Nephron progenitor cell (in vitro differentiated cells): ENCODE measurements at regions not wholly inside any gene's neighbourhood (a gene's known extent, or its start where the extent isn't known, plus 50 kb on each side); places are given as distances from the start of the nearest gene placed in this dataset.

ENCODE experiments used
- DNase-seq: peaks from one replicate; pipeline ENCODE4 v3.0.0; 2021
- H3K27ac Mint-ChIP-seq: 2 replicates; pipeline ENCODE4 v1.8.0; 2021; ENCODE audit warnings: mild to moderate bottlenecking, moderate library complexity, mixed read lengths
- H3K27me3 Mint-ChIP-seq: 2 replicates; pipeline ENCODE4 v1.8.0; 2021; ENCODE audit warnings: mild to moderate bottlenecking, low read depth, mixed read lengths; ENCODE audit not compliant: poor library complexity
- H3K36me3 Mint-ChIP-seq: 2 replicates; pipeline ENCODE4 v1.8.0; 2021; ENCODE audit warnings: low read depth, mixed read lengths
- H3K4me1 Mint-ChIP-seq: 2 replicates; pipeline ENCODE4 v1.8.0; 2021; ENCODE audit warnings: mixed read lengths
- H3K4me3 Mint-ChIP-seq: 2 replicates; pipeline ENCODE4 v1.8.0; 2021; ENCODE audit warnings: mild to moderate bottlenecking, moderate library complexity, mixed read lengths
- H3K9me3 Mint-ChIP-seq: 2 replicates; pipeline ENCODE4 v1.8.0; 2021; ENCODE audit warnings: mild to moderate bottlenecking, moderate library complexity, mixed read lengths
- TF ChIP-seq, protein P1 (sequence below): fragments of 200-600 bp; sonication (generic); IDR thresholded peaks from 2 replicates; pipeline ENCODE4 v1.5.0; 2021; ENCODE audit warnings: antibody characterized with exemption

DNA sequence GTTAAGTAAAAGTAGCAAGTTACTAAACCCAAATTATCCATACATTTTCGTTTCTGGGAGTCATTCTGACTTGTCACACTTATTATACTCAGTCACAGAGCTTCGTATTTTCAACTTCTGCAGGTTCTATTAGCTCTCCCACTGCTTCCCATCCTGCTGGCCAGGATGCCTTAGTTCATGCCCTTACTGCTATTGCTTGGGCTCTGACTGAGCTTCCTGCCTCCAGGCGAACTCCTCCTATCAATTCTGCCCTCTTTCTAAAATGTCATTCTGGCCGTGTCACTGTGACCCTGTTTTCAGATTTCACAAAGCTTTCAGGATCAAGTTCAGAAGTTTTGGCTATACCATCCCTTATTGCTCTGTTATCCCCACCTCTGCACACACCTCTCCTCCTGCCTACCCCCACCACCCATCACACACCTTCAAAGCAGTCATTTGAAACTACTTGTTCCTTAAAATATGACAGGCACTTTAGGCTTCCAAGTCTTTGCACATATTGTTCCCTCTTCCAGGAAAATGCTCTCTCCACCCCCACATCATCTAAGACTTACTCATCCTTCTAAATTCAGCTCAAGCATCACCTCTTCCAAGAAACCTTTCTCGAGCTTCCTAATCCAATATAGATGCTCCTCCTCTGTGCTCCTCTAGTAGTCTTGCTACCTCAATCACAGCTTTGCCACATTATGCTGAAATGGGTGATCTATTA lies 278.0 kb downstream of the BRINP2 start:
- peaks cover 3% of the 10 kb centered on the region for H3K27me3 Mint-ChIP-seq
- H3K27ac Mint-ChIP-seq = no peak overlapping the region
- TF ChIP-seq, protein P1, sequence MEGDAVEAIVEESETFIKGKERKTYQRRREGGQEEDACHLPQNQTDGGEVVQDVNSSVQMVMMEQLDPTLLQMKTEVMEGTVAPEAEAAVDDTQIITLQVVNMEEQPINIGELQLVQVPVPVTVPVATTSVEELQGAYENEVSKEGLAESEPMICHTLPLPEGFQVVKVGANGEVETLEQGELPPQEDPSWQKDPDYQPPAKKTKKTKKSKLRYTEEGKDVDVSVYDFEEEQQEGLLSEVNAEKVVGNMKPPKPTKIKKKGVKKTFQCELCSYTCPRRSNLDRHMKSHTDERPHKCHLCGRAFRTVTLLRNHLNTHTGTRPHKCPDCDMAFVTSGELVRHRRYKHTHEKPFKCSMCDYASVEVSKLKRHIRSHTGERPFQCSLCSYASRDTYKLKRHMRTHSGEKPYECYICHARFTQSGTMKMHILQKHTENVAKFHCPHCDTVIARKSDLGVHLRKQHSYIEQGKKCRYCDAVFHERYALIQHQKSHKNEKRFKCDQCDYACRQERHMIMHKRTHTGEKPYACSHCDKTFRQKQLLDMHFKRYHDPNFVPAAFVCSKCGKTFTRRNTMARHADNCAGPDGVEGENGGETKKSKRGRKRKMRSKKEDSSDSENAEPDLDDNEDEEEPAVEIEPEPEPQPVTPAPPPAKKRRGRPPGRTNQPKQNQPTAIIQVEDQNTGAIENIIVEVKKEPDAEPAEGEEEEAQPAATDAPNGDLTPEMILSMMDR = no peak
- no peaks in the 10 kb centered on the region for H3K36me3 Mint-ChIP-seq
- no peak for DNase-seq
- peaks cover 8% of the 10 kb centered on the region for H3K9me3 Mint-ChIP-seq
- H3K4me1 Mint-ChIP-seq = peaks cover 28% of the 10 kb centered on the region
- H3K4me3 Mint-ChIP-seq = no peak overlapping the region

DNA sequence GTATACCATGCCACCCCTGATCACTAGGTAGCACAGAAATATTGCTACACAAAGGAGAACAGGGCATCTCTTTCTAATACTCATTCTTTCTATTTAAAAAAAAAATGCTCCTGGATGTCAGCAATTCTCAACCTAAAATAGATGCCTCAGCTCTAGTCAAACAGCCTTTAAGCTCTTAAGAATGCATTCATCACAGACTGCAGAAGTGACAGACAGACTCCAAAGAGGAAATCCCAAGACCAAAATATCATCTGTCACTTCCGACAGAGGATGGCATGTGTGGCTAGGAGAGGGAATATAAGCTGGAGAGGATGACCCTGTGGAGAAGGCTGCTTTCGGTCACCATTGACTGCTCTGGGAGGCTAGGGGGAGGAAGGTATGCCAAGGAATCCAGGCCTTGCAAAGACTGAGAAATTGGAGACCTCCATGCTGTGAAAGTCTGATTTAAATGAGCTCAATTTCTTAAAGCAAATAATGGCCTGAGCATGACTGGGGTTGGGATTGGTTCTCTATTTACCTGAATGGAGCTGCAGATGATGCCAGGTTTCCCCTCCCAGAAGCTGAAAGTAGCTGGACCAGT lies 277.4 kb downstream of the BRINP2 start:
- TF ChIP-seq, protein P1 = no peak
- Mint-ChIP-seq H3K27ac (peak overlapping the region; percentile 47), H3K36me3 (no peaks in the 10 kb centered on the region)

DNA sequence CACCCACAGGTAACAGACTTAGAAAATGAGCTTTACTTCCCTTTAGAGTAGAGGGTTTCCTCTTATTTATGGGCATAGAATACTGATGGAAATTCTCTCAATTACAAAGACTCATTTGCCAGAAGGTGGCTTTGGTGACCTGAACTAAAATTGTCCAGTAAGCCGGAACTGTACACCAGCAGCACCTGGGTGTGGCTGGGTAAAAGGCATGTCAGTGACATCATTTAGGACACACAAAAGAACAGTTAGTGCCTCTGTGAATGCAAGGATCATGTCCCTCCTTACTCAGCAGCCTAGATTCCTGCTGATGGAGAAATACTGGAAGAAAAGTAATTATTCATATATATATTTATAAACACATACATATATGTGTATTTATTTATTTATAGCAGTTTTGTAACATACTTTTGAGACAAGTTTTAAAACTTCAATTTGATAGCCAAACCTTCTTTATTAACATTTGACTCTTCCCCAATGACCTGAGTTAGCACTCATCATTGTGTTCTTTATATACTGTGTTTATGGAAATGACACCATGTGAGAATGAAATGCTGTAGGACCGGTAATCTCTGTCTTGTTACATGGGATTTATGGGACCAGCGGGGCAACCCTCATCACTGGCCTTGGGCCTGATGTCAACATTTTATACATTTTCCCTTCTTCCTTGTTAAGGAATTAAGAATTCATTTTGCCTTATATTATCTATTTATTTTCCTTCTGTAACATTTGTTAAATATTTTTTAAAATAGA lies 274.4 kb downstream of the BRINP2 start:
- no peak overlapping the region for H3K27ac Mint-ChIP-seq
- peaks cover under 1% of the 10 kb centered on the region for H3K27me3 Mint-ChIP-seq
- TF ChIP-seq, protein P1 = no peak
- no peaks in the 10 kb centered on the region for H3K36me3 Mint-ChIP-seq
- no peak for DNase-seq
- H3K4me1 Mint-ChIP-seq = peaks cover 32% of the 10 kb centered on the region
- no peaks in the 10 kb centered on the region for H3K9me3 Mint-ChIP-seq
- H3K4me3 Mint-ChIP-seq = no peak overlapping the region

More for the DNA sequence above, 277.4 kb downstream of the BRINP2 start:
- Mint-ChIP-seq H3K4me1 (peaks cover 28% of the 10 kb centered on the region), H3K9me3 (peaks cover 2% of the 10 kb centered on the region), H3K4me3 (no peak overlapping the region), H3K27me3 (peaks cover 3% of the 10 kb centered on the region)
- no peak for DNase-seq

DNA sequence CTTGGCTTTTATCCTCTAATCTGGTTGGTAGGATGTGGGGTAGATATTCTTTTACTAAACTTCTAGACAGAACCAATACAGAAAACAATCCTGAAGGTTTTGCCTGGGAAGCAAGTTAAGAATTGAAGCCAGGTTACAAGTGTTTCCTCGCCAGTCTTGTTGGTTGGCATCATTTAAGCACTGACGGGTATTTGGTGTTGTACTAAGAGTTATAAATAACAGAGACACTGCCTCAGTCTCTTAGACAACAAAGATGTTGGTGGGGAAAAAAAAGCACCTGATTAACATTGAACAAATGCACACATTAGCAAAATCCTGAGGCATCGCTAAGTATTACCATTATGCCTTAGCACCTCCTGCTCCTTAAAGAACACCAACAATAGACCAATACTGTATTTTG lies 272.2 kb downstream of the BRINP2 start:
- Mint-ChIP-seq H3K27me3 (peaks cover 7% of the 10 kb centered on the region), H3K27ac (no peak overlapping the region), H3K36me3 (no peaks in the 10 kb centered on the region), H3K9me3 (no peaks in the 10 kb centered on the region), H3K4me1 (peaks cover 18% of the 10 kb centered on the region), H3K4me3 (no peak overlapping the region)
- TF ChIP-seq, protein P1 = no peak
- no peak for DNase-seq

DNA sequence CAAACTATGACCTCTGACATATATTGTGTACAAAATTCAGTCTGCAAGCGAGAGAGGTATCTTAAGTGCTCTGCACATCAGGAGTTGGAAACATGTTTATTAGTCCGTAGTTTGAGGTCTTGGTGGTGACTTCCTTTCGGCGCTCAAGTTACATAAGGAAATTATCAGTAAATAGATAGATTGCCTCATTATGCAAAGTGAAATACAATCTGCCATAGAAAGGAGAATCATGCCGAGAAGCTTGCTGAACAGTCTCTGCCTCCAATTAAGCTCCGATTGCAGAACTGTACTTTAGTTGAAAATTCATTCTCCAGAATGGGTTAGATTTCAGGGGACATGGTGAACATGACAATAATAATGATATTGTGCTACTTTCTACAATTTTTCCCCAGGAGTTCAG lies 271.8 kb downstream of the BRINP2 start:
- no peak overlapping the region for H3K4me3 Mint-ChIP-seq
- TF ChIP-seq, protein P1 = no peak
- H3K4me1 Mint-ChIP-seq = peaks cover 14% of the 10 kb centered on the region
- H3K9me3 Mint-ChIP-seq = no peaks in the 10 kb centered on the region
- H3K27me3 Mint-ChIP-seq = peaks cover 7% of the 10 kb centered on the region
- no peak overlapping the region for H3K27ac Mint-ChIP-seq
- H3K36me3 Mint-ChIP-seq = no peaks in the 10 kb centered on the region
- no peak for DNase-seq
